H1 (cell line): ENCODE measurements at regions not wholly inside any gene's neighbourhood (a gene's known extent, or its start where the extent isn't known, plus 50 kb on each side); places are given as distances from the start of the nearest gene placed in this dataset.

Source experiments
- CTCF ChIA-PET: fragments of 300-600 bp; sonication (Branson Sonifier 250); formaldehyde crosslinking; loops from one replicate; lab custom pipeline; 2021; ENCODE audit not compliant: partially characterized antibody; lab: Charles Lee
- POLR2A ChIA-PET: fragments of 300-600 bp; sonication (Branson Sonifier 250); formaldehyde crosslinking; loops from one replicate; lab custom pipeline; 2021; ENCODE audit warnings: inconsistent platforms; ENCODE audit not compliant: partially characterized antibody; lab: Charles Lee
- DNase-seq, 2 experiments: peaks; one replicate each; pipeline versions ENCODE4 v3.0.0 to v3.0.0-alpha.2; 2010 to 2022; ENCODE audit warnings: low spot score in 2 of 2, low read depth in 1 of 2, mixed read lengths in 1 of 2
- FAIRE-seq: peaks from 2 replicates; lab custom pipeline; 2011; peaks lifted over from hg19 to GRCh38; lab: Jason Lieb, UNC
- H2AFZ ChIP-seq: 2 replicates; pipeline ENCODE4 v1.8.1; 2012; ENCODE audit warnings: low read length, inconsistent platforms
- H2AK5ac ChIP-seq: 2 replicates; pipeline ENCODE4 v1.6.1; 2013; ENCODE audit warnings: low read depth, low read length
- H2BK120ac ChIP-seq: replicated peaks from 2 replicates; pipeline ENCODE3; 2013; ENCODE audit warnings: low read depth, low read length, inconsistent platforms
- H2BK12ac ChIP-seq: 2 replicates; pipeline ENCODE4 v1.6.1; 2013; ENCODE audit warnings: low read depth, low read length
- H2BK15ac ChIP-seq: 2 replicates; pipeline ENCODE4 v1.6.1; 2013; ENCODE audit warnings: low read length
- H2BK20ac ChIP-seq: 2 replicates; pipeline ENCODE4 v1.6.1; 2013; ENCODE audit warnings: low read length
- H2BK5ac ChIP-seq: 2 replicates; pipeline ENCODE4 v1.6.1; 2013; ENCODE audit warnings: low read depth, low read length
- H3K14ac ChIP-seq: 2 replicates; pipeline ENCODE4 v1.6.1; 2013; ENCODE audit warnings: inconsistent platforms; ENCODE audit not compliant: insufficient read length
- H3K18ac ChIP-seq: 2 replicates; pipeline ENCODE4 v1.6.1; 2013; ENCODE audit warnings: low read length; ENCODE audit errors: extremely low read depth
- H3K23ac ChIP-seq: 2 replicates; pipeline ENCODE4 v1.6.1; 2013; ENCODE audit warnings: inconsistent platforms; ENCODE audit not compliant: insufficient read length
- H3K23me2 ChIP-seq: 2 replicates; pipeline ENCODE4 v1.6.1; 2013; ENCODE audit warnings: low read depth, low read length
- H3K27ac ChIP-seq: 2 replicates; pipeline ENCODE4 v1.6.1; 2011; ENCODE audit warnings: low read depth, low read length, inconsistent platforms
- H3K27me3 ChIP-seq, 4 experiments: replicated peaks in 1 of 4; 1 replicate in 1 of 4; 2 replicates in 3 of 4; pipeline versions ENCODE4 v1.6.1 to v1.8.1; 2011 to 2013; ENCODE audit warnings: low read length in 3 of 4, mild to moderate bottlenecking in 3 of 4, inconsistent platforms in 2 of 4, mixed read lengths in 2 of 4, moderate library complexity in 1 of 4; ENCODE audit not compliant: control insufficient read depth in 3 of 4, insufficient read depth in 3 of 4; ENCODE audit errors: extremely low read depth in 1 of 4
- H3K36me3 ChIP-seq, 4 experiments: 2 replicates each; pipeline versions ENCODE4 v1.6.1 to v1.8.1; 2011 to 2013; ENCODE audit warnings: mild to moderate bottlenecking in 4 of 4, low read length in 3 of 4, moderate library complexity in 2 of 4, control low read depth in 1 of 4, inconsistent platforms in 1 of 4; ENCODE audit not compliant: insufficient read depth in 4 of 4, control insufficient read depth in 2 of 4
- H3K4ac ChIP-seq: replicated peaks from 2 replicates; pipeline ENCODE3; 2013; ENCODE audit warnings: low read length, low read depth, mixed read lengths, inconsistent platforms; ENCODE audit not compliant: insufficient read length
- H3K4me1 ChIP-seq, 4 experiments: replicated peaks in 1 of 4; 1 replicate in 1 of 4; 2 replicates in 3 of 4; pipeline versions ENCODE4 v1.6.1 to v1.8.1; 2011 to 2013; ENCODE audit warnings: low read length in 3 of 4, inconsistent platforms in 2 of 4, mixed read lengths in 1 of 4; ENCODE audit not compliant: insufficient read depth in 4 of 4, control insufficient read depth in 3 of 4
- H3K4me2 ChIP-seq, 2 experiments: 2 replicates each; pipeline versions ENCODE4 v1.6.1 to v1.8.1; 2011 to 2013; ENCODE audit warnings: low read depth in 2 of 2, low read length in 2 of 2, control low read depth in 1 of 2, inconsistent platforms in 1 of 2, mild to moderate bottlenecking in 1 of 2; ENCODE audit not compliant: insufficient read depth in 1 of 2
- H3K4me3 ChIP-seq, 4 experiments: fragments of 200-600, 300-600 bp in 1 of 4; sonication (generic), shearing (Covaris generic), sonication (Bioruptor Twin) in 1 of 4; 2 replicates each; pipeline versions ENCODE4 v1.5.1 to v1.8.1; 2011 to 2016; ENCODE audit warnings: low read length in 4 of 4, low read depth in 3 of 4, control low read depth in 2 of 4, inconsistent platforms in 2 of 4, mild to moderate bottlenecking in 2 of 4, mixed read lengths in 1 of 4, moderate library complexity in 1 of 4; ENCODE audit not compliant: insufficient read depth in 2 of 4; ENCODE audit errors: extremely low read depth in 1 of 4
- H3K56ac ChIP-seq: replicated peaks from 2 replicates; pipeline ENCODE3; 2013; ENCODE audit warnings: low read depth, mild to moderate bottlenecking, mixed read lengths, low read length, inconsistent platforms; ENCODE audit not compliant: insufficient read length
- H3K79me1 ChIP-seq: 2 replicates; pipeline ENCODE4 v1.6.1; 2013; ENCODE audit warnings: low read depth, low read length, control low read depth
- H3K79me2 ChIP-seq, 2 experiments: 2 replicates each; pipeline versions ENCODE4 v1.6.1 to v1.8.1; 2012 to 2013; ENCODE audit warnings: low read length in 2 of 2, mild to moderate bottlenecking in 2 of 2, inconsistent platforms in 1 of 2; ENCODE audit not compliant: insufficient read depth in 2 of 2, control insufficient read depth in 1 of 2
- H3K9ac ChIP-seq, 4 experiments: replicated peaks in 1 of 4; 1 replicate in 1 of 4; 2 replicates in 3 of 4; pipeline versions ENCODE4 v1.6.1 to v1.8.1; 2011 to 2013; ENCODE audit warnings: low read depth in 3 of 4, low read length in 3 of 4, control low read depth in 2 of 4, mild to moderate bottlenecking in 2 of 4, moderate library complexity in 2 of 4, inconsistent platforms in 1 of 4; ENCODE audit errors: extremely low read depth in 1 of 4
- H3K9me3 ChIP-seq, 2 experiments: 2 replicates each; pipeline versions ENCODE4 v1.6.1 to v1.8.1; 2012 to 2013; ENCODE audit warnings: mild to moderate bottlenecking in 2 of 2, moderate library complexity in 2 of 2, control low read depth in 1 of 2, inconsistent platforms in 1 of 2, low read depth in 1 of 2, low read length in 1 of 2, mixed read lengths in 1 of 2; ENCODE audit not compliant: insufficient read depth in 2 of 2
- H4K20me1 ChIP-seq, 2 experiments: replicated peaks in 1 of 2; 2 replicates each; pipeline versions ENCODE3 to v1.8.1; 2011 to 2013; ENCODE audit warnings: inconsistent platforms in 2 of 2, low read length in 2 of 2, mild to moderate bottlenecking in 1 of 2; ENCODE audit not compliant: insufficient read depth in 2 of 2, control insufficient read depth in 1 of 2
- H4K5ac ChIP-seq: 2 replicates; pipeline ENCODE4 v1.6.1; 2013; ENCODE audit warnings: low read length, low read depth, mixed read lengths, inconsistent platforms; ENCODE audit not compliant: insufficient read length
- H4K8ac ChIP-seq: 2 replicates; pipeline ENCODE4 v1.8.0; 2013; ENCODE audit warnings: mild to moderate bottlenecking, moderate library complexity, low read length, inconsistent platforms; ENCODE audit not compliant: insufficient read depth; ENCODE audit errors: extremely low read depth
- H4K91ac ChIP-seq: replicated peaks from 2 replicates; pipeline ENCODE3; 2013; ENCODE audit warnings: low read length, mixed read lengths, inconsistent platforms; ENCODE audit not compliant: insufficient read length
- CEBPB ChIP-seq: IDR thresholded peaks from 2 replicates; pipeline ENCODE4 v1.6.1; 2012; ENCODE audit warnings: low read depth, low read length
- CHD1 ChIP-seq: IDR thresholded peaks from 2 replicates; pipeline ENCODE4 v1.6.1; 2012; ENCODE audit warnings: low read depth, low read length, improper control_type of control experiment
- POLR2AphosphoS5 ChIP-seq: IDR thresholded peaks from 2 replicates; pipeline ENCODE4 v1.6.1; 2011; ENCODE audit warnings: low read depth, low read length
- WGBS, 2 experiments: shearing (Covaris generic) in 1 of 2; methylation state at CpG; one replicate each; pipeline versions ENCODE4 v1.1.6 to v1.1.7; 2013 to 2015; ENCODE audit warnings: low lambda C conversion rate in 2 of 2, mixed read lengths in 2 of 2, inconsistent platforms in 1 of 2, low coverage in 1 of 2, missing lambda C conversion rate in 1 of 2; ENCODE audit not compliant: insufficient replicate concordance in 2 of 2, insufficient coverage in 1 of 2, insufficient read length in 1 of 2; ENCODE audit errors: extremely low coverage in 1 of 2, missing lambda C conversion rate in 1 of 2; 5-methylcytosine and 5-hydroxymethylcytosine counted together

DNA sequence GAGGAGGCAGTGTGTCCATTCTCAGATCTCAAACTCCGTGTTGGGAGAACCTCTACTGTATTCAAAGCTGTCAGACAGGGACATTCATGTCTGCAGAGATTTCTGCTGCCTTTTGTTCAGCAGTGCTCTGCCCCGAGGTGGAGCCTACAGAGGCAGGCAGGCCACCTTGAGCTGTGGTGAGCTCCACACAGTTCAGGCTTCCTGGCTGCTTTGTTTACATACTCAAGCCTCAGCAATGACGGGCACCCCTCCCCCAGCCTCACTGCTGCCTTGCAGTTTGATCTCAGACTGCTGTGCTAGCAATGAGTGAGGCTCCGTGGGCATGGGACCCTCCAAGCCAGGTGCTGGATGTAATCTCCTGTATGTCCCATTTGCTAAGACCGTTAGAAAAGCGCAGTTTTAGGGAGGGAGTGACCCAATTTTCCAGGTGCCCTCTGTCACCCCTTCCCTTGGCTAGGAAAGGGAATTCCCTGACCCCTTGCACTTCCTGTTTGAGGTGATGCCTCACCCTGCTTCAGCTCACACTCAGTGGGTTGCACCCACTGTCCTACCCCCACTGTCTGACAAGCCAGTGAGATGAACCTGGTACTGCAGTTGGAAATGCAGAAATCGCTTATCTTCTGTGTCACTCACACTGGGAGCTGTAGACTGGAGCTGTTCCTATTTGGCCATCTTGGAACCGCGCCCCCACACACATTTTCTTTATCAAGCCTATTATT, 458.9 kb upstream of the HSFY2 start:
- Histone ChIP-seq H4K5ac (no peak overlapping the region), H3K79me1 (no peaks in the 10 kb centered on the region), H3K14ac (no peak overlapping the region), H3K4ac (no peak overlapping the region), H3K9ac (no peak overlapping the region), H3K23me2 (no peaks in the 10 kb centered on the region), H2BK12ac (no peak overlapping the region), H4K91ac (no peak overlapping the region), H3K4me3 (no peak overlapping the region), H4K20me1 (no peaks in the 10 kb centered on the region), H3K27ac (no peak overlapping the region), H3K36me3 (no peaks in the 10 kb centered on the region), H4K8ac (no peak overlapping the region), H2AFZ (peak overlapping the region; percentile 44; the same call in 1 of the 2 replicates), H2BK15ac (no peak overlapping the region), H3K56ac (no peak overlapping the region), H3K18ac (no peak overlapping the region), H3K27me3 (no peaks in the 10 kb centered on the region), H2BK120ac (no peak overlapping the region), H2AK5ac (no peak overlapping the region), H3K9me3 (no peaks in the 10 kb centered on the region), H2BK5ac (no peak overlapping the region), H3K23ac (no peak overlapping the region), H3K79me2 (no peaks in the 10 kb centered on the region), H2BK20ac (no peak overlapping the region), H3K4me2 (no peak overlapping the region), H3K4me1 (no peaks in the 10 kb centered on the region)
- WGBS, 2 experiments, result 84% methylated on average over 5 of the region's 9 CpGs; no CpG with 5 or more reads in 1 of the 2 experiments
- POLR2A ChIA-PET, result interaction anchor here (1.6 kb wide), 1 partner anchor 156 kb away, joined by 4 read pairs; no protein-coding TSS in a partner anchor
- FAIRE-seq (no peak), DNase-seq (peak in 1 of 2 experiments; percentile 43)
- CTCF ChIA-PET, result interaction anchor here (1.2 kb wide), 1 partner anchor 20 kb away, joined by 3 read pairs; no protein-coding TSS in a partner anchor
- TF ChIP-seq POLR2AphosphoS5 (no peak), CHD1 (no peak), CEBPB (no peak)
